ENCODE measurements at regions not wholly inside any gene's neighbourhood (a gene's known extent, or its start where the extent isn't known, plus 50 kb on each side); places are given as distances from the start of the nearest gene placed in this dataset.
"Not testable (repeated sequence)": the region's sequence is repeated elsewhere in the genome, so short reads cannot be mapped to it uniquely, and the experiment has no call there.

- no peak for DNase-seq (ENCODE audit: low read depth, low spot score)
- Histone ChIP-seq H3K27me3 (ENCODE audit: control insufficient read depth, insufficient read depth, low read length) (no peaks in the 10 kb centered on the region), H3K9me3 (ENCODE audit: control insufficient read depth, insufficient read depth, low read length) (peaks cover 80% of the 10 kb centered on the region), H3K27ac (ENCODE audit: low read depth, low read length) (no peak overlapping the region), H3K4me3 (ENCODE audit: low read depth, low read length) (no peak overlapping the region)
- ChIA-PET CTCF (no interaction called here), POLR2A (no interaction called here)
- TF ChIP-seq CTCF (IDR thresholded peaks at IDR 0.05; ENCODE audit: low read depth, low read length): no peak
These were observed 108.1 kb downstream of the ERMARD start for GRCh38 chr6:169859401-169859977.

GRCh38 chr6:169858935-169859351 is 107.5 kb downstream of the ERMARD start:
- DNase-seq (ENCODE audit: low read depth, low spot score): no peak
- ChIA-PET CTCF (interaction anchor here (1.2 kb wide), 1 partner anchor 27 kb away, joined by 3 read pairs; no protein-coding TSS in a partner anchor), POLR2A (no interaction called here)
- peaks cover 80% of the 10 kb centered on the region for H3K9me3 ChIP-seq (ENCODE audit: control insufficient read depth, insufficient read depth, low read length)
- no peak for TF ChIP-seq CTCF (IDR thresholded peaks at IDR 0.05; ENCODE audit: low read depth, low read length)
- no peak overlapping the region for H3K4me3 ChIP-seq (ENCODE audit: low read depth, low read length)
- no peaks in the 10 kb centered on the region for H3K27me3 ChIP-seq (ENCODE audit: control insufficient read depth, insufficient read depth, low read length)
- no peak overlapping the region for H3K27ac ChIP-seq (ENCODE audit: low read depth, low read length)

- CTCF ChIA-PET: interaction anchor here (1.2 kb wide), 1 partner anchor 27 kb away, joined by 3 read pairs; no protein-coding TSS in a partner anchor
- no peak for TF ChIP-seq CTCF (IDR thresholded peaks at IDR 0.05; ENCODE audit: low read depth, low read length)
- Histone ChIP-seq H3K27ac (ENCODE audit: low read depth, low read length) (no peak overlapping the region), H3K9me3 (ENCODE audit: control insufficient read depth, insufficient read depth, low read length) (peaks cover 80% of the 10 kb centered on the region), H3K27me3 (ENCODE audit: control insufficient read depth, insufficient read depth, low read length) (no peaks in the 10 kb centered on the region), H3K4me3 (ENCODE audit: low read depth, low read length) (no peak overlapping the region)
- no peak for DNase-seq (ENCODE audit: low read depth, low spot score)
- POLR2A ChIA-PET: no interaction called here
These were observed 107.0 kb downstream of the ERMARD start for GRCh38 chr6:169858293-169858934.

GRCh38 chr6:169857343-169858292 is 106.2 kb downstream of the ERMARD start:
- no peaks in the 10 kb centered on the region for H3K27me3 ChIP-seq (ENCODE audit: control insufficient read depth, insufficient read depth, low read length)
- TF ChIP-seq CTCF (IDR thresholded peaks at IDR 0.05; ENCODE audit: low read depth, low read length): no peak
- ChIA-PET POLR2A (no interaction called here), CTCF (interaction anchor here (1.2 kb wide), 1 partner anchor 26 kb away, joined by 3 read pairs; no protein-coding TSS in a partner anchor)
- no peak overlapping the region for H3K27ac ChIP-seq (ENCODE audit: low read depth, low read length)
- H3K9me3 ChIP-seq (ENCODE audit: control insufficient read depth, insufficient read depth, low read length): peaks cover 81% of the 10 kb centered on the region
- no peak for DNase-seq (ENCODE audit: low read depth, low spot score)
- H3K4me3 ChIP-seq (ENCODE audit: low read depth, low read length): no peak overlapping the region

GRCh38 chr6:169856442-169857342 is 105.3 kb downstream of the ERMARD start:
- CTCF ChIA-PET; POLR2A ChIA-PET; DNase-seq (ENCODE audit: low read depth, low spot score): not testable (repeated sequence)

More at GRCh38 chr6:169856442-169857342, 105.3 kb downstream of the ERMARD start:
- not testable (repeated sequence) for H3K27ac ChIP-seq (ENCODE audit: low read depth, low read length); H3K4me3 ChIP-seq (ENCODE audit: low read depth, low read length); H3K27me3 ChIP-seq (ENCODE audit: control insufficient read depth, insufficient read depth, low read length)
- peaks cover 80% of the 10 kb centered on the region for H3K9me3 ChIP-seq (ENCODE audit: control insufficient read depth, insufficient read depth, low read length)
